WTC11 (cell line): ENCODE measurements at regions not wholly inside any gene's neighbourhood (a gene's known extent, or its start where the extent isn't known, plus 50 kb on each side); places are given as distances from the start of the nearest gene placed in this dataset.

ENCODE experiments used
- ATF6 ChIP-seq: sonication (generic); formaldehyde crosslinking; IDR thresholded peaks from 2 replicates; pipeline ENCODE4 v1.8.1; 2023; ENCODE audit warnings: mild to moderate bottlenecking, missing genetic modification reagents
- CREM ChIP-seq: sonication (generic); formaldehyde crosslinking; IDR thresholded peaks from 2 replicates; pipeline ENCODE4 v1.8.1; 2022; ENCODE audit warnings: mild to moderate bottlenecking, missing genetic modification reagents, moderate library complexity
- CTCF ChIP-seq: fragments of 200-600 bp; IDR thresholded peaks from 2 replicates; pipeline ENCODE4 v1.8.0; 2022; ENCODE audit warnings: antibody characterized with exemption
- PRDM15 ChIP-seq: sonication (generic); formaldehyde crosslinking; IDR thresholded peaks from 2 replicates; pipeline ENCODE4 v1.8.0; 2022; ENCODE audit warnings: missing genetic modification reagents

- no peak for TF ChIP-seq CTCF
- no peak for TF ChIP-seq ATF6
- TF ChIP-seq CREM (CRISPR knock-in tag) = no peak
- TF ChIP-seq PRDM15 (CRISPR knock-in tag) = no peak
Measured at GRCh38 chr12:92556141-92556540, 146.6 kb upstream of the PLEKHG7 start.
